NCI-H1694 treated with DMSO at 0.1 percent for 48 hours (cell line): ENCODE measurements at regions not wholly inside any gene's neighbourhood (a gene's known extent, or its start where the extent isn't known, plus 50 kb on each side); places are given as distances from the start of the nearest gene placed in this dataset.

ENCODE experiments used
- DNase-seq: peaks from one replicate; lab custom pipeline; 2025; lab: John Stamatoyannopoulos, UW

GRCh38 chr5:14090755-14091154 is 52.4 kb upstream of the TRIO start:
- DNase-seq = no peak

GRCh38 chr5:14090290-14090689 is 52.9 kb upstream of the TRIO start:
- no peak for DNase-seq

- DNase-seq = no peak
These were observed 53.9 kb upstream of the TRIO start for GRCh38 chr5:14089198-14089597.

GRCh38 chr5:14086261-14086660 is 56.9 kb upstream of the TRIO start:
- no peak for DNase-seq

GRCh38 chr5:14082973-14083372 is 60.2 kb upstream of the TRIO start:
- DNase-seq = no peak

GRCh38 chr5:14082523-14082922 is 60.6 kb upstream of the TRIO start:
- DNase-seq = no peak

GRCh38 chr5:14081791-14082190 is 61.4 kb upstream of the TRIO start:
- no peak for DNase-seq

- DNase-seq = no peak
These were observed 64.4 kb upstream of the TRIO start for GRCh38 chr5:14078716-14079115.

GRCh38 chr5:14077501-14077900 is 65.6 kb upstream of the TRIO start:
- no peak for DNase-seq

GRCh38 chr5:14076561-14076960 is 66.6 kb upstream of the TRIO start:
- DNase-seq = no peak

- no peak for DNase-seq
These were observed 67.2 kb upstream of the TRIO start for GRCh38 chr5:14075937-14076336.

- DNase-seq = no peak
These were observed 71.7 kb upstream of the TRIO start for GRCh38 chr5:14071433-14071832.

GRCh38 chr5:14069021-14069420 is 74.1 kb upstream of the TRIO start:
- no peak for DNase-seq

- DNase-seq = no peak
These were observed 75.0 kb upstream of the TRIO start for GRCh38 chr5:14068136-14068535.

- DNase-seq = no peak
These were observed 76.8 kb upstream of the TRIO start for GRCh38 chr5:14066326-14066725.

- no peak for DNase-seq
These were observed 78.3 kb upstream of the TRIO start for GRCh38 chr5:14064841-14065240.

- DNase-seq = no peak
These were observed 79.5 kb upstream of the TRIO start for GRCh38 chr5:14063691-14064090.

- DNase-seq = no peak
These were observed 80.0 kb upstream of the TRIO start for GRCh38 chr5:14063138-14063537.

GRCh38 chr5:14062178-14062577 is 81.0 kb upstream of the TRIO start:
- DNase-seq = no peak

GRCh38 chr5:14061106-14061505 is 82.0 kb upstream of the TRIO start:
- no peak for DNase-seq

- DNase-seq = no peak
These were observed 82.9 kb upstream of the TRIO start for GRCh38 chr5:14060218-14060617.

- DNase-seq = no peak
These were observed 83.3 kb upstream of the TRIO start for GRCh38 chr5:14059810-14060209.

- DNase-seq = no peak
These were observed 85.9 kb upstream of the TRIO start for GRCh38 chr5:14057289-14057688.

GRCh38 chr5:14056039-14056438 is 87.1 kb upstream of the TRIO start:
- no peak for DNase-seq
